ENCODE measurements at regions not wholly inside any gene's neighbourhood (a gene's known extent, or its start where the extent isn't known, plus 50 kb on each side); places are given as distances from the start of the nearest gene placed in this dataset.
"Not testable (repeated sequence)": the region's sequence is repeated elsewhere in the genome, so short reads cannot be mapped to it uniquely, and the experiment has no call there.

DNA sequence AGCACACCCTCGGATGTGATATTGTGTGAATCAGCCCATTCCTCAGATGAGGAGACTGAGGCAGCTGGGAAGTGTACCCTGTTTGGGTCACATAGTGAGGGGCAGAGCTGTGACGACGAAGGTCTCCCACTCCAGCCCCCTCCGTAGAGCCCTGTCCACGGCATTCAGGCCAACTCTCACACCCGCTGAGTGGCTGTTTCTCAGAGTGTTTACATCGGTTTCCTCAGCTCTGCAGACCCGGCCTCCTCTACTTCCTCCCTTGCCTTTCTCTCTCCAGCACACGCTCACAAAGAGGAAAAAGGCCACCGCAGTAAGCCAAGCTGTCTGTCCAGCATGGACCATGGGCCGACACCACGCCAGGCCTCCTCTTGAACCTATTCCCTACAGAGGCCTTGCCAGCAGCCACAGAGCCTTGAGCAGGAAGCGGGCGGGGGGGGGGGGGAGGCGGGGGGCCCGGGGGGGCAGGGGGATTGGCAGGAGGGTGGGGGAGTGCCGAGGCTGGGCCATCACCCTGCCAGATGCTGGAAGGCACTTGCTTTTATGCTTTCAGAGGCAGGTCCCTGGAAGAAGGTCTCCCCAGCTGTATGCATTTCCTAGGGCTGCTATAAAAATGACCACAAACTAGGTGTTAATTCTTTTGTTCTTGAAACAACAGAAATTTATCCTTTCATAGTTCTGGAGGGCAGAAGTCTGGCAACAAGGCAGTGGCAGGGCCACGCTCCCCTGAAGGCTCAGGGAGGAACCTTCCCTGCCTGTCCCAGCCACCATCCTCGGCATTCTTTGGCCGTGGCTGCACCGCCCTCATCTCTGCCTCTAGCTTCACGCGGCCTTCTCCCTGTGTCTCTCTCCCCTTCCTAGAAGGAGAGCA lies 178.4 kb downstream of the PSMG1 start:
- no peak overlapping the region for H3K27ac ChIP-seq (ENCODE audit: low read length)
- no peaks in the 10 kb centered on the region for H3K27me3 ChIP-seq (ENCODE audit: control insufficient read depth, insufficient read depth, low read length)
- H3K9me3 ChIP-seq (ENCODE audit: control insufficient read depth, low read depth, low read length), result no peaks in the 10 kb centered on the region
- no peak overlapping the region for H3K9ac ChIP-seq (ENCODE audit: low read length)
- H3K4me3 ChIP-seq (ENCODE audit: low read length), result no peak overlapping the region
- no peaks in the 10 kb centered on the region for H3K36me3 ChIP-seq (ENCODE audit: control insufficient read depth, low read depth, low read length)
- H3K4me1 ChIP-seq (ENCODE audit: control insufficient read depth, low read depth, low read length), result peaks cover 7% of the 10 kb centered on the region

DNA sequence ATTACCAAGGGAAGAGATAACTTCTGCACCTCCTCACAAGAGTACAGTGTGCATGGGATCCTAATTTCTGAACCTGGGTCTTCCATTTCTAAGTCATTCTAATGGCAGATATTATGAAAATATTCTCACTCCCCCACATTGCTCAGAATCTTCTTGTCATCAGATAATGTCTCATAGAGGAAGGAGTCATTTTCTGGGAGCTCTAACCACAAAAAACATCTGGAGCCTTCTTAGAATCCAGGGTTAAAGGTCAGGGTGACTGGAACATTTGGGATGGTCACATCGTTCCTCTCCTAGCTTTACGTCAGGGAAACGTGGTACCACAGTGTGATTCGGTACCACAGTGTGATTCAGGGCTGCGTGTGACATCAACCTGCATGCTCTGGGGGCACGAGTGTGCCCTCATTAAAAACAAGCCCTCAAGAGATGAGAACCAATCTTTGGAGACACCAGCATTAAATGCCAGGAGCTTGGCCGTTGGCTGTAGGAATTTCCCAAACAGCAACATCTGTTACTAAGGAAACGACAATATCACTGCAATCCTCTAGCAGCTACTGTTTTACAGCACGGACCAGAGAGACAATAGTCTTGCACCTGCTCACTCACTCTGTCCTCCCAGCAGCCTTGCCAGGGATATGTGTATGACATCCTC lies 179.1 kb downstream of the PSMG1 start:
- peaks cover 7% of the 10 kb centered on the region for H3K4me1 ChIP-seq (ENCODE audit: control insufficient read depth, low read depth, low read length)
- no peak overlapping the region for H3K9ac ChIP-seq (ENCODE audit: low read length)
- H3K4me3 ChIP-seq (ENCODE audit: low read length), result no peak overlapping the region
- H3K27ac ChIP-seq (ENCODE audit: low read length), result no peak overlapping the region
- no peaks in the 10 kb centered on the region for H3K9me3 ChIP-seq (ENCODE audit: control insufficient read depth, low read depth, low read length)
- no peaks in the 10 kb centered on the region for H3K27me3 ChIP-seq (ENCODE audit: control insufficient read depth, insufficient read depth, low read length)
- H3K36me3 ChIP-seq (ENCODE audit: control insufficient read depth, low read depth, low read length), result no peaks in the 10 kb centered on the region

DNA sequence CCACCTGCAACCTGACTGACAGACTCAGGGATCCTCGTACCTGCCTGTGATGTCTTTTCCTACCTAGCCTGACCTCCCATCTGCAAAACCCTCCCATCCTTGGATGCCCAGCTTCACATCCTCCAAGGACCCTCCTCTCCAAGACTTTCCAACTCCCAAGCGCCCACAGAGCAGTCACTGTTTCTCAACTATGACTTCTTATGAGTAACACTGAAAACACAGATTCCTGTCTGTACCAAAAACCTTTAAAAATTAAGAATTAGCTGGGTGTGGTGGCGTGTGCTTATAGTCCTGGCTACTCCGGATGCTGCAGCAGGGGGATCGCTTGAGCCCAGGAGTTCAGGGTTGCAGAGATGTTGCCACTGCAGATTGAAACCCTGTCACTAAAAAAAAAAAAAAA lies 181.9 kb downstream of the PSMG1 start:
- Histone ChIP-seq H3K27me3 (ENCODE audit: control insufficient read depth, insufficient read depth, low read length) (no peaks in the 10 kb centered on the region), H3K4me1 (ENCODE audit: control insufficient read depth, low read depth, low read length) (no peaks in the 10 kb centered on the region), H3K27ac (ENCODE audit: low read length) (no peak overlapping the region), H3K9me3 (ENCODE audit: control insufficient read depth, low read depth, low read length) (no peaks in the 10 kb centered on the region), H3K9ac (ENCODE audit: low read length) (no peak overlapping the region), H3K4me3 (ENCODE audit: low read length) (no peak overlapping the region), H3K36me3 (ENCODE audit: control insufficient read depth, low read depth, low read length) (no peaks in the 10 kb centered on the region)

DNA sequence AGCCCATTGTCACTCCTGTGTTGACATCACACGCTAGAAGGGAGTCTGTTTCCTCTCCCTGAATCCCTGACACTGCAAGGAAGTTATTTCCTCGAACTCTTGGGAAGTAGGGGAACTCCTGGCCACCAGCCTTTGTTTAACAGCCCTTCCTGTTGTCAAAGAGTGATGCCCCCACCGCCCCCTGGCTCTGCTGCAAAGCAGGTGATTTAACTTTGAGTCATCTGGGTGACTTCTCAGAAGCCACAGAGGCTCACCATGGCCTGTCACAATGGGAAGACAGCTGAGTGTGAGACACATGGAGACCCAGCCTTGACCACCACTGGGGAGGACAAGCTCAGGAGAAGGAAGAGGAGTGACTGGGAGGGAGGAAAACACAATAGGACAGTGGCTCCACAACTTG lies 182.8 kb downstream of the PSMG1 start:
- Histone ChIP-seq H3K4me1 (ENCODE audit: control insufficient read depth, low read depth, low read length) (no peaks in the 10 kb centered on the region), H3K27ac (ENCODE audit: low read length) (no peak overlapping the region), H3K36me3 (ENCODE audit: control insufficient read depth, low read depth, low read length) (no peaks in the 10 kb centered on the region), H3K4me3 (ENCODE audit: low read length) (no peak overlapping the region), H3K9me3 (ENCODE audit: control insufficient read depth, low read depth, low read length) (no peaks in the 10 kb centered on the region), H3K27me3 (ENCODE audit: control insufficient read depth, insufficient read depth, low read length) (no peaks in the 10 kb centered on the region), H3K9ac (ENCODE audit: low read length) (no peak overlapping the region)

DNA sequence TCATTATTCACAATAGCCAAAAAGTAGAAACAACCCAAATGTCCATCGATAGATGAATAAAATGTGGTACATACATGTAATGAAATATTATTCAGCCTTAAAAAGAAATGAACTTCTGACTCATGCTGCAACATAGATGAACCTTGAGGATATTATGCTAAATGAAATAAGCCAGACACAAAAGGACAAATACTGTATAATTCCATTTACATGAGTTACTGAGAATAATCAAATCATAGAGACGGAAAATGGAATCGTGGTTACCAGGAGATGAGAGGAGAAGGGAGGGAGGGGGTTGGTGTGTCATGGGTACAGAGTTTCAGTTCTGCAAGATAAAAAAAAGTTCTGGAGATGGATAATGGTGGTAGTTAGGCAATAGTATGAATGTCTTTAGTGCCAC lies 184.1 kb downstream of the PSMG1 start:
- H3K27ac ChIP-seq (ENCODE audit: low read length), result no peak overlapping the region
- no peaks in the 10 kb centered on the region for H3K4me1 ChIP-seq (ENCODE audit: control insufficient read depth, low read depth, low read length)

DNA sequence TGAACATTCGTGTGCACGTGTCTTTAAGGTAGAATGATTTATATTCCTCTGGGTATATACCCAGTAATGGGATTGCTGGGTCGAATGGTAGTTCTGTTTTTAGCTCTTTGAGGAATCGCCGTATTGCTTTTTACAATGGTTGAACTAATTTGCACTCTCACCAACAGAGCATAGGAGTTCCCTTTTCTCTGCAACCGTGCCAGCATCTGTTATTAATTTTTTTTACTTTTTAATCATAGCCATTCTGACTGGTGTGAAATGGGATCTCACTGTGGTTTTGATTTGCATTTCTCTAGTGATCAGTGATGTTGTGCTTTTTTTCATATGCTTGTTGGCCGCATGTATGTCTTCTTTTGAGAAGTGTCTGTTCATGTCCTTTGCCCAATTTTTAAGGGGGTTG lies 185.0 kb downstream of the PSMG1 start:
- H3K4me3 ChIP-seq (ENCODE audit: low read length); H3K4me1 ChIP-seq (ENCODE audit: control insufficient read depth, low read depth, low read length); H3K27me3 ChIP-seq (ENCODE audit: control insufficient read depth, insufficient read depth, low read length); H3K9me3 ChIP-seq (ENCODE audit: control insufficient read depth, low read depth, low read length); H3K27ac ChIP-seq (ENCODE audit: low read length); H3K36me3 ChIP-seq (ENCODE audit: control insufficient read depth, low read depth, low read length); H3K9ac ChIP-seq (ENCODE audit: low read length): not testable (repeated sequence)

More for the DNA sequence above, 184.1 kb downstream of the PSMG1 start:
- H3K27me3 ChIP-seq (ENCODE audit: control insufficient read depth, insufficient read depth, low read length), result no peaks in the 10 kb centered on the region
- H3K4me3 ChIP-seq (ENCODE audit: low read length), result no peak overlapping the region
- no peaks in the 10 kb centered on the region for H3K36me3 ChIP-seq (ENCODE audit: control insufficient read depth, low read depth, low read length)
- no peaks in the 10 kb centered on the region for H3K9me3 ChIP-seq (ENCODE audit: control insufficient read depth, low read depth, low read length)
- H3K9ac ChIP-seq (ENCODE audit: low read length), result no peak overlapping the region

DNA sequence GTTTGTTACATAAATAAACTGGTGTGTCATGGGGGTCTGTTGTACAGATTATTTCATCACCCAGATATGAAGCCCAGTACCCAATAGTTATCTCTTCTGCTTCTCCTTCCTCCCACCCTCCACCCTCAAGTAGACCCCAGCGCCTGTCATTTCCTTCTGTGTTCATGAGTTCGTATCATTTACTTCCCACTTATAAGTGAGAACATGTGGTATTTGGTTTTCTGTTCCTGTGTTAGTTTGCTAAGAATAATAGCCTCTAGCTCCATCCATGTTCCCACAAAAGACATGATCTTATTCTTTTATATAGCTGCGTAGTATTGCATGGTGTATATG lies 185.4 kb downstream of the PSMG1 start:
- not testable (repeated sequence) for H3K4me3 ChIP-seq (ENCODE audit: low read length); H3K27ac ChIP-seq (ENCODE audit: low read length); H3K9me3 ChIP-seq (ENCODE audit: control insufficient read depth, low read depth, low read length); H3K36me3 ChIP-seq (ENCODE audit: control insufficient read depth, low read depth, low read length); H3K4me1 ChIP-seq (ENCODE audit: control insufficient read depth, low read depth, low read length); H3K9ac ChIP-seq (ENCODE audit: low read length); H3K27me3 ChIP-seq (ENCODE audit: control insufficient read depth, insufficient read depth, low read length)

DNA sequence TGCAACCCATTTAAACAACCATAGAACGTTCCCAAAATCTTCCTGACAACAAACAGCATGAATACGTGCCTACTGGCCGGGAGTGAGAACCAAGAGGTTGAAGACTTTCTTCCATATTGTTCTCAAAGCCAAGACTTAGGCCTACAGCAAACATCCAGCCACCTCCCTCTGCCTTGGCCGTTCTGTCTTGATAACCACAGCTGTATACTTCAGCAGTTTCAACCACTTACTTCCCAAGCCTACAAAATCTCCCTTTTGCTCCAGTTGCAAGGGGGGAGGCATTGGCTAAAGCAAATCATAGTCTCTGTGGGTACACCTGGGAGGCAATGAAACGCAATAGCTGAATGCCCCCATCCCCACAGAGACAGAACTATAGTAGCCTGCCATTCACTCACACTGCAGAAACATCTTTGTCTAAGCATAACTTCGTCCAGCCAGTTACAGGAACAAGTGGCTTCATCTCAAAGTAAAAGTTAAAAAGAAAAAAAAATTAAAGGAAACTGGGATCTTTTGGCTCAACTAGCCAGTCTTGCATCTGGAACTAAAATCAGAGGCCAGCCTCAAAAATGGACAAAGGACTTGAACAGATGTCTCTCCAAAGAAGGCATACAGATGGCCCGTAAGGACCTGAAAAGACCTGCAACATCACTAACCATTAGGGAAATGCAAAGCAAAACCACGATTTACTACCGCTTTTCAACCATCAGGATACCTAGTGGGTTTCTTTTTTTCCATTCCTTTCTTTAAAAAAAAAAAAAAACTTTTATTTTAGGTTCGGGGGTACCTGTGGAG lies 186.0 kb downstream of the PSMG1 start:
- Histone ChIP-seq H3K27me3 (ENCODE audit: control insufficient read depth, insufficient read depth, low read length) (no peaks in the 10 kb centered on the region), H3K4me3 (ENCODE audit: low read length) (no peak overlapping the region), H3K36me3 (ENCODE audit: control insufficient read depth, low read depth, low read length) (no peaks in the 10 kb centered on the region), H3K4me1 (ENCODE audit: control insufficient read depth, low read depth, low read length) (peaks cover 3% of the 10 kb centered on the region), H3K9me3 (ENCODE audit: control insufficient read depth, low read depth, low read length) (no peaks in the 10 kb centered on the region), H3K27ac (ENCODE audit: low read length) (no peak overlapping the region), H3K9ac (ENCODE audit: low read length) (no peak overlapping the region)

DNA sequence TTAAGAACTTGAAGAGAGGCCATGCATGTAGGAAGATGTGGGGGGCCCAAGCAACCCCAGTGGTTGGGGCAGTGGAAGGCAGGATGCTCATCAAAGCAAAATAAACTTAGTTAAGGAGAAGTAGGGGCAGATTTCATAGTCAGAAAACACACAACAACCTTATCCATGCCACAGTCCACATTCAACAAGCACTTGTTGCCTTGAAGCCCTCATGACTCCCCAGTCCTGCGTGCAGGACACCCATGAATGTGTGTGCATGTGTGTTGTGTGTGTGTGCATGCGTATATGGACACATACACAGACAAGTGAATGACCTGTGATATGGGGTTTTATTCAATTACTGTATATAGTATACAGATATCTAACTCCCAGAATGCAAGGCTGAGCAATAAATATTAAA lies 186.9 kb downstream of the PSMG1 start:
- no peak overlapping the region for H3K27ac ChIP-seq (ENCODE audit: low read length)
- no peaks in the 10 kb centered on the region for H3K27me3 ChIP-seq (ENCODE audit: control insufficient read depth, insufficient read depth, low read length)
- peaks cover 3% of the 10 kb centered on the region for H3K4me1 ChIP-seq (ENCODE audit: control insufficient read depth, low read depth, low read length)
- H3K9ac ChIP-seq (ENCODE audit: low read length), result no peak overlapping the region
- H3K4me3 ChIP-seq (ENCODE audit: low read length), result no peak overlapping the region
- no peaks in the 10 kb centered on the region for H3K36me3 ChIP-seq (ENCODE audit: control insufficient read depth, low read depth, low read length)
- no peaks in the 10 kb centered on the region for H3K9me3 ChIP-seq (ENCODE audit: control insufficient read depth, low read depth, low read length)

DNA sequence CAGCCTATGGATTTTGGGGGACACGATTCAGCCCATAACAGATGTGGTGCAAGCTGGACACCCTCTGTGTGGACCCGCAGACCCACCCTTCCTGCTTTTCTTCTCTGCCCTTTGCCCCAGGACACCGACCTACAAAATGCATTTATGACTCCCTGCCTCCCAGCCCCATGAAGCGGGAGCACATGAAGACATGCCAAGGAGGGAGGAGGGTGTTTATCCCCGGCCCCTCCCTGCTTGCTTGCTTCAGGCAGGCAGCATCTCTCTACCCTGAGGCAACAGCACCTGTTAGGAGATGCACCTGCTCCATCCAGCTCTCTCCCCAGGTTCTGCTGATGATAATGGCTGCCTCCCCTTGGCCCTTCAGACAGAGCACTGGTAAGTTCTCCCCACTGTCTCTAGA lies 187.5 kb downstream of the PSMG1 start:
- Histone ChIP-seq H3K4me1 (ENCODE audit: control insufficient read depth, low read depth, low read length) (peaks cover 6% of the 10 kb centered on the region), H3K36me3 (ENCODE audit: control insufficient read depth, low read depth, low read length) (no peaks in the 10 kb centered on the region), H3K4me3 (ENCODE audit: low read length) (no peak overlapping the region), H3K9ac (ENCODE audit: low read length) (no peak overlapping the region), H3K9me3 (ENCODE audit: control insufficient read depth, low read depth, low read length) (no peaks in the 10 kb centered on the region), H3K27ac (ENCODE audit: low read length) (no peak overlapping the region), H3K27me3 (ENCODE audit: control insufficient read depth, insufficient read depth, low read length) (peaks cover 3% of the 10 kb centered on the region)

DNA sequence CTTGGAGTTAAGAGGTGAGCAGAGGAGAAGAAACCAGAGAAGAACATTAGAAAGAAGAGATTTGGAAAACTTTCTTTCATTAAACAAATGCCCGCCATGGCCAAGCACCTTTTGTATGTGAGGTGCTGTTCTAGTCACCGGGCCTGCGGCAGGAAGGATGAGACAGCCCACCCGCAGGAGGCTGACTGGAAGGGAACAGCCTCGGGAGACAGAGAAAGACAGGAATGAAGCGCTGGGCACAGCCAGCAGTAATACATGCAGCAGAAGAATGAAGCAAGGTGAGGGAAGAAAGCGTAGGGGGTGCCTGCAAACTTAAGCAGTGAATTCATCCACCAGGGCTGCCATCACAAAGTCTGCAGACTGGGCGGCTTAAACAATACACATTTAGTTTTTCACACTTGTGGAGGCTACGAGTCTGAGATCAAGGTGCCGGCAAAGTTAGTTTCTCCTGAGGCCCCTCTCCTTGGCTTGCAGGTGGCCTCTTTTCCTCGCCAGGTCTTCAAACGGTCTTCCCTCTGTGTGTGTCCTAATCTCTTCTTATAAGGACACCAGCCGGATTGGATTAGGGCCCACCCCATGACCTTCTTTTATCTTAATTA lies 188.1 kb downstream of the PSMG1 start:
- Histone ChIP-seq H3K36me3 (ENCODE audit: control insufficient read depth, low read depth, low read length) (no peaks in the 10 kb centered on the region), H3K27ac (ENCODE audit: low read length) (no peak overlapping the region), H3K9ac (ENCODE audit: low read length) (no peak overlapping the region), H3K4me3 (ENCODE audit: low read length) (no peak overlapping the region), H3K4me1 (ENCODE audit: control insufficient read depth, low read depth, low read length) (peaks cover 12% of the 10 kb centered on the region), H3K9me3 (ENCODE audit: control insufficient read depth, low read depth, low read length) (no peaks in the 10 kb centered on the region), H3K27me3 (ENCODE audit: control insufficient read depth, insufficient read depth, low read length) (peaks cover 5% of the 10 kb centered on the region)
